Keratinocyte (primary cell): ENCODE measurements at regions not wholly inside any gene's neighbourhood (a gene's known extent, or its start where the extent isn't known, plus 50 kb on each side); places are given as distances from the start of the nearest gene placed in this dataset.

ENCODE experiments used
- DNase-seq: peaks from one replicate; pipeline ENCODE4 v3.0.0-alpha.2; 2011; ENCODE audit warnings: low read depth, missing footprints, low spot score
- FAIRE-seq: peaks from 2 replicates; lab custom pipeline; 2011; peaks lifted over from hg19 to GRCh38; lab: Jason Lieb, UNC
- H2AFZ ChIP-seq: 2 replicates; pipeline ENCODE4 v1.6.0; 2012; ENCODE audit warnings: low read length, control low read depth, inconsistent platforms; ENCODE audit not compliant: control insufficient read depth
- H3K27ac ChIP-seq: 2 replicates; pipeline ENCODE4 v1.5.1; 2011; ENCODE audit warnings: low read length; ENCODE audit not compliant: control insufficient read depth, insufficient read depth
- H3K27me3 ChIP-seq: 3 replicates; pipeline ENCODE4 v1.6.0; 2011; ENCODE audit warnings: low read length; ENCODE audit not compliant: control insufficient read depth, insufficient read depth; ENCODE audit errors: extremely low read depth
- H3K36me3 ChIP-seq, 2 experiments: 2 replicates in 1 of 2; 3 replicates in 1 of 2; pipeline ENCODE4 v1.5.1; 2011; ENCODE audit warnings: low read length in 2 of 2, mild to moderate bottlenecking in 1 of 2; ENCODE audit not compliant: control insufficient read depth in 2 of 2, insufficient read depth in 2 of 2; ENCODE audit errors: extremely low read depth in 1 of 2
- H3K4me1 ChIP-seq: 3 replicates; pipeline ENCODE4 v1.5.1; 2011; ENCODE audit warnings: low read length; ENCODE audit not compliant: control insufficient read depth, insufficient read depth; ENCODE audit errors: extremely low read depth
- H3K4me2 ChIP-seq: 3 replicates; pipeline ENCODE4 v1.6.0; 2011; ENCODE audit warnings: low read depth, low read length; ENCODE audit not compliant: control insufficient read depth, insufficient read depth; ENCODE audit errors: extremely low read depth
- H3K4me3 ChIP-seq, 3 experiments: fragments of 200-600 bp in 1 of 3; sonication (generic) in 1 of 3; 2 replicates in 2 of 3; 3 replicates in 1 of 3; pipeline ENCODE4 v1.5.1; 2011 to 2016; ENCODE audit warnings: low read length in 3 of 3, mild to moderate bottlenecking in 3 of 3, control low read depth in 2 of 3, inconsistent platforms in 1 of 3, low read depth in 1 of 3, mixed read lengths in 1 of 3, mixed run types in 1 of 3, moderate library complexity in 1 of 3; ENCODE audit not compliant: control insufficient read depth in 2 of 3, insufficient read depth in 2 of 3; ENCODE audit errors: extremely low read depth in 1 of 3
- H3K79me2 ChIP-seq: 2 replicates; pipeline ENCODE4 v1.6.0; 2012; ENCODE audit warnings: low read length; ENCODE audit not compliant: control insufficient read depth, insufficient read depth
- H3K9ac ChIP-seq: 3 replicates; pipeline ENCODE4 v1.6.0; 2011; ENCODE audit warnings: low read length; ENCODE audit not compliant: control insufficient read depth, insufficient read depth; ENCODE audit errors: extremely low read depth
- H3K9me1 ChIP-seq: 3 replicates; pipeline ENCODE4 v1.6.0; 2011; ENCODE audit warnings: low read length; ENCODE audit not compliant: control insufficient read depth, insufficient read depth; ENCODE audit errors: extremely low read depth
- H3K9me3 ChIP-seq: 2 replicates; pipeline ENCODE4 v1.5.1; 2012; ENCODE audit warnings: low read depth, low read length; ENCODE audit not compliant: control insufficient read depth
- H4K20me1 ChIP-seq: 3 replicates; pipeline ENCODE4 v1.6.0; 2011; ENCODE audit warnings: low read length; ENCODE audit not compliant: control insufficient read depth, insufficient read depth; ENCODE audit errors: extremely low read depth
- CTCF ChIP-seq, 3 experiments: IDR thresholded peaks in 1 of 3; conservative IDR thresholded peaks in 1 of 3; optimal IDR thresholded peaks in 1 of 3; 2 replicates in 2 of 3; 3 replicates in 1 of 3; pipeline versions ENCODE3 to v1.5.1; 2011; ENCODE audit warnings: low read length in 3 of 3, mild to moderate bottlenecking in 3 of 3, moderate library complexity in 2 of 3, control low read depth in 1 of 3, inconsistent platforms in 1 of 3; ENCODE audit not compliant: insufficient read depth in 2 of 3; ENCODE audit errors: extremely low read depth in 1 of 3
- EZH2 ChIP-seq: IDR thresholded peaks from one replicate; pipeline ENCODE4 v1.6.1; 2012; ENCODE audit warnings: inconsistent platforms, mild to moderate bottlenecking, low read length, moderate library complexity
- dilution Hi-C: fragments of 300-500 bp; cut with MboI; formaldehyde crosslinking; loops from one replicate; pipeline ENCODE4 v1.7.0; 2020; ENCODE audit warnings: low sequenced_read_pairs; ENCODE audit not compliant: extremely low pct_ligation_motif_present

GRCh38 chr12:124407074-124407473 lies 112.2 kb downstream of the RFLNA start:
- TF ChIP-seq EZH2 (no peak), CTCF (optimal IDR thresholded peaks at IDR 0.05 in 1 of 3, IDR thresholded peaks at IDR 0.05 in 1 of 3, conservative IDR thresholded peaks at IDR 0.05 in 1 of 3; ENCODE audit: extremely low read depth in 1 of 3, insufficient read depth in 2 of 3, low read length in 3 of 3) (no peak)
- no peak for DNase-seq
- Histone ChIP-seq H3K9ac (no peak overlapping the region), H3K27me3 (no peaks in the 10 kb centered on the region), H3K79me2 (peaks cover 23% of the 10 kb centered on the region), H2AFZ (no peak overlapping the region), H3K27ac (no peak overlapping the region), H3K4me2 (no peak overlapping the region), H3K4me1 (peaks cover 16% of the 10 kb centered on the region), H4K20me1 (peaks cover 26% of the 10 kb centered on the region), H3K9me3 (no peaks in the 10 kb centered on the region), H3K36me3 (peaks cover 5 to 24% of the 10 kb centered on the region in 2 experiments), H3K9me1 (no peaks in the 10 kb centered on the region), H3K4me3 (no peak overlapping the region)
- dilution Hi-C loops: no loop called here
- no peak for FAIRE-seq

- dilution Hi-C loops: no loop called here
- Histone ChIP-seq H3K36me3 (peaks cover 10 to 29% of the 10 kb centered on the region in 2 experiments), H3K9me1 (no peaks in the 10 kb centered on the region), H3K79me2 (peaks cover 23% of the 10 kb centered on the region), H3K4me3 (no peak overlapping the region), H3K4me1 (peaks cover 8% of the 10 kb centered on the region), H2AFZ (no peak overlapping the region), H3K27me3 (no peaks in the 10 kb centered on the region), H4K20me1 (peaks cover 22% of the 10 kb centered on the region), H3K4me2 (no peak overlapping the region), H3K9me3 (no peaks in the 10 kb centered on the region), H3K9ac (no peak overlapping the region), H3K27ac (no peak overlapping the region)
- DNase-seq (no peak), FAIRE-seq (no peak)
- TF ChIP-seq EZH2: no peak
- no peak for TF ChIP-seq CTCF (optimal IDR thresholded peaks at IDR 0.05 in 1 of 3, IDR thresholded peaks at IDR 0.05 in 1 of 3, conservative IDR thresholded peaks at IDR 0.05 in 1 of 3; ENCODE audit: extremely low read depth in 1 of 3, insufficient read depth in 2 of 3, low read length in 3 of 3)
These were observed 111.2 kb downstream of the RFLNA start for GRCh38 chr12:124406043-124406442.
